GM19372 (cell line): ENCODE measurements at regions not wholly inside any gene's neighbourhood (a gene's known extent, or its start where the extent isn't known, plus 50 kb on each side); places are given as distances from the start of the nearest gene placed in this dataset.
"Not testable (repeated sequence)": the region's sequence is repeated elsewhere in the genome, so short reads cannot be mapped to it uniquely, and the experiment has no call there.

Experiments
- ATAC-seq: cut with Tn5 transposase; IDR thresholded peaks from one replicate; pipeline ENCODE4 v1.9.1; 2021; ENCODE audit warnings: mild to moderate bottlenecking, low read depth, moderate library complexity; ENCODE audit not compliant: unreplicated experiment

GRCh38 chr2:154580767-154581166 is 117.7 kb upstream of the KCNJ3 start:
- no peak for ATAC-seq

GRCh38 chr2:154582694-154583093 is 115.8 kb upstream of the KCNJ3 start:
- ATAC-seq = not testable (repeated sequence)

DNA sequence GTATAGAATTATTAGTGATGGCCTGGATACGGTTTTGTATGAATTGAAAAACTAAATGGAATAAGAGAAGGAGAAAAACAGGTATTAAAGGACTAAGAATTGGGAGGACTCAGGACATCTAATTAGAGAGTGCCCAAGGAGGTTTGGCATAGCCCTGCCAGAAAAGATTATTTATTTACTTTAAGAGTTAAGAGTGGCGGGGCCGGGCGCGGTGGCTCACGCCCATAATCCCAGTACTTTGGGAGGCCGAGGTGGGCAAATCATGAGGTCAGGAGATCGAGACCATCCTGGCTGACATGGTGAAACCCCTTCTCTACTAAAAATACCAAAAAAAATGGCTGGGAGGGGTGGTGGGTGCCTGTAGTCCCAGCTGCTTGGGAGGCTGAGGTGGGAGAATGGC is 115.2 kb upstream of the KCNJ3 start:
- not testable (repeated sequence) for ATAC-seq

DNA sequence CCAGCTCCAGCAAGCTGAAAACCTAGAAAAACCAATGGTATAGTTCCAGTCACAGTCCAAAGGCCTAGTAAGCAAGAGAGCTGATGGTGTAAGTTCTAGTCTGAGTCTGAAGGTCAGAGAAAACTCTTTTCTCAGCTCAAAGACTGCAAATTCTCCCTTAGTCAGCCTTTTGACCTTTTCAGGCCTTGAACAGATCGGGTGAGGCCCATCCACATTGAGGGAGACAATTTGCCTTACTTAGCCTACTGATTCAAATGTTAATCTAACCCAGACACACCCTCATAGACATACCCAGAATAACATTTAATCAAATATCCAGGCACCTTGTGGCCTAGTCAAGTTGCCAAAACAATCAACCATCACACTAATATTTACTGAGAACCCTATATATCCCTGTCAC is 110.8 kb upstream of the KCNJ3 start:
- ATAC-seq = no peak

GRCh38 chr2:154588838-154589237 is 109.7 kb upstream of the KCNJ3 start:
- ATAC-seq = no peak

DNA sequence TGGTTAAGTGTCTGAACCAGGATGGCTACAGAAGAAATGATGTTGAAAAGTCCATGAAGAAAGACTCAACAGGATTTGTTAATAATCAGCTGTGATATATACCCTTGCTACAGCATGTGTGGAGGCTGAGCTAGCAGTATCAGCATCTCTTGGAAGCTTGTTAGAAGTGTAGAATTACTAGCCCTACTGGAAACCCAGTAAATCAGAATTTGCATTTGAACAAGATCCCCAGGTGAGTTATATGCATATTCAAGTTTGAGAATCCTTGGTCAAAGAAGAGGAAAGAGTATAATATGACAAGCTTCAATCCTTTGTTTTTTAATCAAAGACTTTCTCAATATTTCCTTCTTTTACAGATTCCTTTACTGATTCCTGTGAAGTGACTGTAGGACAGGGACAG is 109.0 kb upstream of the KCNJ3 start:
- ATAC-seq = no peak

- ATAC-seq = no peak
These were observed 107.1 kb upstream of the KCNJ3 start for GRCh38 chr2:154591294-154591820.

GRCh38 chr2:154599189-154599588 is 99.3 kb upstream of the KCNJ3 start:
- ATAC-seq = no peak

DNA sequence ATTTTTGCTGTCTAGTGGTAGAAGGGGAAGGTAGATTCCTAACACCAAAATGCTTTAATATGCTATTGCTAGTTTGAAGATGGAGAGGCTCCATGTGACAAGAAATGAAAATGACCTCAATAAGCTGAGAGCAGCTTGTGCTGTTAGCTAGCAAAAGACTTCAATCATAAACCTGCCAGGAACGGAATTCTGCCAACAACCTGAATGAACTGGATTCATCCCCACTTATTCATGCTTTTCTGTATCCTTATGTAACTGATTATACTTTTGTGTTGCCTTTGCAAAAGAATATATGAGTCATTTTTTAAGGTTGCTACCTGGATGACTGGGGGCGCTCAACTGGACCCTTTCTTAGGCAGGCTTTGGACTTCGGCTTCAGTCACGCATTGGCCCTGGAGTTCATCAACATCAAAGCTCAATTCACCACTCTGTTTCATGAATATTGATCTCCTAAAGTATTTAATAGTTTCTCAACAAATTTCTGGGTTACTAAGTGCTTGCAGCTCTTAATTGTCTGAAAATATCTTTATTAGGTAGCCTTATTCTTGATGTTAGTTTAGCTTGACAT is 97.5 kb upstream of the KCNJ3 start:
- no peak for ATAC-seq

DNA sequence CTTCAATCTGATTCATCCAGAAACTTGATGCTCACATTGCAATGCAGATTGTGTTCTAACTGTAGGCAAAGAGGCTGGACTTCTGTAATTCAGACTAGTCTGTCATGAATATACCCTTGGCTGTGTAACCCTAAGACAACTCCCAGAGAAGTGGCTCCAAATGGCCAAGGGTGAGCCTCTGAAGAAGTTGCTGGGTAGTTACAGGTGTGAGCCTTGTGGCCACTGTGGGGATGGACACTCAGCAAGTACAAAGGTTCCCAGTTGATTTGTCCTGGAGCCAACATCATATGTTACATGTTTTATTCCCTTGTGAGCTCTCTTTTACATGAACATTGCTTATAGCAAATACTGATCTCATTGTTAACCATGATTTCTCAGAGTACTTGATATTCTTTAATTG is 94.8 kb upstream of the KCNJ3 start:
- ATAC-seq = no peak

DNA sequence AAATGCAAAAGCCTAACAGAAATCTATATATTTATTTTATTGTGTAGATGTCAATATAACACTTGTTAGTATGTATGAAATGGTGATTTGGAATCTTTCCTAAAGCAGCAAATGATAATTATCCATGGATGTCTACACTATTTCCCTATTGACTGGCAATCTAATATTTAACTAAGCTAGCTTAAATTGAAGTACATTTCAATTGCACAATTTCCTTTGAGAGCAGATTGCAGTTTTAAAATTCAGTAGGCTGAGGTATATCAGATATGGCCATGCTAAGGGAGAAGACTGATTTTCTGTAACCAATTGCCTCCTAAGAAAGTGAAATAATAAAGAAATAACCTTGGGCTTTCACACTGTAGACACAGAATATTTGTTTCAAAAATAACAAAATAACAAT is 90.1 kb upstream of the KCNJ3 start:
- ATAC-seq = no peak

DNA sequence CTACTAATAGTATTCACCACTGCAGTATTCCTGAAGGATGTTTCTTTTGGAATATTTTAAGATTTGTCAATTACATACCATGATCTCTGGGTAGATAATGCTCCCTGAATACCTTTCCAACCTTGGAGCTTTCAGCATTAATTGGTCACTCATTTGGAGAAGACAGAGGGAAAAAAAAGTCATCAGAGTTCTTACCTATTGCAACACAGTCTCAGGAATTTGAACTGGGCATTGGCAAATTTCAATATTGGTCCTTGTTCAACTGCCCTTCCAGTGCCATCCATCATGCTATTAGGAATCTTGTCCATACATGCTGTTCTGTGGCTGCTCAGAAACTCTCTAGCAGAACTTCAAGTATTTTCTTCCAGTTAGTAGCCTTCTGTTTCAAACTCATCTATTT is 83.6 kb upstream of the KCNJ3 start:
- ATAC-seq = no peak

- ATAC-seq = no peak
These were observed 81.8 kb upstream of the KCNJ3 start for GRCh38 chr2:154616659-154617058.

DNA sequence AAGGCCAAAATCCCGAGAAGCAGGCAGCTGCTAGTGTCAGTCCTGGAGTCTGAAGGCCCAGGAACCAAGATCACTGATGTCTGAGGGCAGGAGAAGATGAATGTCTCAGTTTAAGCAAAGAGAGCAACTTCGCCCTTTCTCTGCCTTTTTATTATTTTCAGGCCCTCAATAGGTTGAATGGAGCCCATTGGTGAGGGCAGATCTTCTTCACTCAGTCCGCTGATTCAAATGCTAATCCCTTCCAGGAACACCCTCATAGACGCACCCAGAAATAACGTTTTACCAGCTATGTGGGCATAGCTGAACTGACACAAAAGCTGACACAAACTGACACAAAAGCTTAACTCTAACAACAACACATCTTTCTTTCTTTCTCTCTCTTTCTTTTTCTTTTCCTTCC is 78.0 kb upstream of the KCNJ3 start:
- ATAC-seq = no peak

- peak; percentile 72 for ATAC-seq
These were observed 74.7 kb upstream of the KCNJ3 start for GRCh38 chr2:154623819-154624218.

GRCh38 chr2:154637456-154637855 is 61.0 kb upstream of the KCNJ3 start:
- no peak for ATAC-seq

GRCh38 chr2:154638783-154639182 is 59.7 kb upstream of the KCNJ3 start:
- no peak for ATAC-seq

DNA sequence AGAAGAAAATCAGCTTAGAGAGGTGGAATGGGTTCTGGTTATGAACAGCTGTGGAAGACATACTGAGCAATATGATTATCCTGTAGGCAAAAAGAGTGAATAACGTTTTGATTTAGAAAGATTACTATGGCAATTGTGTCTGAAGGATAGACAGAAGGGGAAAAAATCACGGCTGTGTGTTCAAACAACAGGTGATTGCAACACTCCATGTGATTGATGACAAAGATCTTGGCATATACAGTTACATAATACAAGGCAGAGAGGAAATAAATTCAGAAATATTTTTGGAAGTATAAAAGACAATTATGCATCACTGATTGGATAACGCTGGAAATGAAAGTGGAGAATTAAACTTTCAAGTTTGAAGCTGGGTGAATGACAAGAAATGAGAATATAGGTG is 58.5 kb upstream of the KCNJ3 start:
- ATAC-seq = no peak
